Prostate gland (tissue), 2 donors: ENCODE measurements at regions not wholly inside any gene's neighbourhood (a gene's known extent, or its start where the extent isn't known, plus 50 kb on each side); places are given as distances from the start of the nearest gene placed in this dataset.
A peak's percentile ranks its signal among the peaks of the same experiment; 100 is the strongest.

ENCODE experiments used
- DNase-seq: peaks from one replicate; pipeline ENCODE4 v3.0.0-alpha.2; 2019; ENCODE audit warnings: low spot score
- H3K27ac ChIP-seq, 2 donors: fragments of 200-600 bp; sonication (generic); 2 replicates each; pipeline ENCODE4 v1.5.1; 2017 to 2019
- H3K27me3 ChIP-seq: fragments of 200-600 bp; sonication (generic); replicated peaks from 2 replicates; pipeline ENCODE4 v1.5.1; 2019; ENCODE audit not compliant: insufficient read depth
- H3K36me3 ChIP-seq, 2 donors: fragments of 200-600 bp; sonication (generic); 1 replicate in 1 of 2; 2 replicates in 1 of 2; pipeline versions ENCODE4 v1.5.1 to v1.8.1; 2017 to 2019
- H3K4me1 ChIP-seq: fragments of 200-600 bp; sonication (generic); replicated peaks from 2 replicates; pipeline ENCODE4 v1.5.1; 2019
- H3K4me3 ChIP-seq, 2 donors: fragments of 200-600 bp; sonication (generic); 2 replicates each; pipeline ENCODE4 v1.5.1; 2017 to 2019
- H3K9me3 ChIP-seq: fragments of 200-600 bp; sonication (generic); 2 replicates; pipeline ENCODE4 v1.5.1; 2017
- CTCF ChIP-seq, 4 experiments: fragments of 200-600 bp in 2 of 4; fragments of 450-650 bp in 2 of 4; sonication (generic) in 2 of 4; IDR thresholded peaks; 1 replicate in 3 of 4; 2 replicates in 1 of 4; pipeline ENCODE4 v1.5.1; 2016 to 2019; ENCODE audit warnings: antibody characterized with exemption in 4 of 4, mild to moderate bottlenecking in 2 of 4, moderate library complexity in 2 of 4
- POLR2A ChIP-seq: fragments of 450-650 bp; IDR thresholded peaks from one replicate; pipeline ENCODE4 v1.6.1; 2016; ENCODE audit warnings: antibody characterized with exemption, mild to moderate bottlenecking
- POLR2AphosphoS5 ChIP-seq: sonication (generic); formaldehyde crosslinking; IDR thresholded peaks from one replicate; pipeline ENCODE4 v1.6.1; 2017; ENCODE audit warnings: antibody characterized with exemption
- WGBS: methylation state at CpG from one replicate; pipeline ENCODE4 v1.1.5; 2018; 5-methylcytosine and 5-hydroxymethylcytosine counted together
- intact Hi-C: fragments of 100-400 bp; cut with DNase I; formaldehyde crosslinking; loops from one replicate; pipeline ENCODE4 v1.14.2; 2022

- TF ChIP-seq POLR2AphosphoS5 (no peak), POLR2A (no peak), CTCF (IDR thresholded peaks at IDR 0.05) (no peak)
- 52% methylated on average over 2 of the region's 2 CpGs for whole genome bisulfite sequencing
- intact Hi-C loops: no loop called here
- Histone ChIP-seq H3K27ac (no peak overlapping the region), H3K36me3 (no peaks in the 10 kb centered on the region), H3K4me1 (no peaks in the 10 kb centered on the region), H3K27me3 (no peaks in the 10 kb centered on the region), H3K9me3 (no peaks in the 10 kb centered on the region), H3K4me3 (no peak overlapping the region)
- DNase-seq: no peak
Observed at GRCh38 chr2:84033347-84033974, 425.6 kb downstream of the SUCLG1 start.

- Histone ChIP-seq H3K36me3 (no peaks in the 10 kb centered on the region), H3K4me3 (no peak overlapping the region), H3K27me3 (no peaks in the 10 kb centered on the region), H3K9me3 (no peaks in the 10 kb centered on the region), H3K27ac (no peak overlapping the region), H3K4me1 (no peaks in the 10 kb centered on the region)
- WGBS: 95% methylated on average over 5 of the region's 5 CpGs
- intact Hi-C loops: no loop called here
- DNase-seq: no peak
- no peak for TF ChIP-seq CTCF (IDR thresholded peaks at IDR 0.05)
- no peak for TF ChIP-seq POLR2AphosphoS5
- no peak for TF ChIP-seq POLR2A
Observed at GRCh38 chr2:84031312-84032050, 427.6 kb downstream of the SUCLG1 start.

- Histone ChIP-seq H3K36me3 (no peaks in the 10 kb centered on the region), H3K4me3 (no peak overlapping the region), H3K27ac (no peak overlapping the region), H3K9me3 (no peaks in the 10 kb centered on the region), H3K27me3 (no peaks in the 10 kb centered on the region), H3K4me1 (no peaks in the 10 kb centered on the region)
- WGBS: 75% methylated on average over 4 of the region's 4 CpGs
- TF ChIP-seq POLR2AphosphoS5: no peak
- no peak for TF ChIP-seq POLR2A
- intact Hi-C loops: no loop called here
- DNase-seq: no peak
Observed at GRCh38 chr2:84029903-84030575, 429.0 kb downstream of the SUCLG1 start.

GRCh38 chr2:84026818-84027217 is 432.3 kb downstream of the SUCLG1 start:
- H3K9me3 ChIP-seq: no peaks in the 10 kb centered on the region
- H3K36me3 ChIP-seq: no peaks in the 10 kb centered on the region
- H3K27me3 ChIP-seq: no peaks in the 10 kb centered on the region
- intact Hi-C loops: no loop called here
- TF ChIP-seq POLR2AphosphoS5 (no peak), CTCF (IDR thresholded peaks at IDR 0.05) (no peak), POLR2A (no peak)
- H3K4me1 ChIP-seq: no peaks in the 10 kb centered on the region
- WGBS: 91% methylated on average over 3 of the region's 3 CpGs
- no peak for DNase-seq
- no peak overlapping the region for H3K4me3 ChIP-seq
- no peak overlapping the region for H3K27ac ChIP-seq

- Histone ChIP-seq H3K9me3 (no peaks in the 10 kb centered on the region), H3K36me3 (no peaks in the 10 kb centered on the region), H3K27ac (no peak overlapping the region), H3K27me3 (no peaks in the 10 kb centered on the region), H3K4me1 (no peaks in the 10 kb centered on the region), H3K4me3 (no peak overlapping the region)
- TF ChIP-seq CTCF (IDR thresholded peaks at IDR 0.05): peak in 3 of 4 experiments; percentile 41 to 58 (median 52)
- no peak for TF ChIP-seq POLR2AphosphoS5
- no peak for TF ChIP-seq POLR2A
- 49% methylated on average over 5 of the region's 5 CpGs for WGBS
- DNase-seq: peak; percentile 25
- intact Hi-C loops: no loop called here
Observed at GRCh38 chr2:84022810-84023431, 436.2 kb downstream of the SUCLG1 start.
